Muscle of back (tissue), 3 donors: ENCODE measurements at regions not wholly inside any gene's neighbourhood (a gene's known extent, or its start where the extent isn't known, plus 50 kb on each side); places are given as distances from the start of the nearest gene placed in this dataset.
A peak's percentile ranks its signal among the peaks of the same experiment; 100 is the strongest.
"Not testable (repeated sequence)": the region's sequence is repeated elsewhere in the genome, so short reads cannot be mapped to it uniquely, and the experiment has no call there.

Experiments used
- DNase-seq, 3 donors: peaks; one replicate each; pipeline versions ENCODE4 v3.0.0 to v3.0.0-alpha.2; 2013

DNA sequence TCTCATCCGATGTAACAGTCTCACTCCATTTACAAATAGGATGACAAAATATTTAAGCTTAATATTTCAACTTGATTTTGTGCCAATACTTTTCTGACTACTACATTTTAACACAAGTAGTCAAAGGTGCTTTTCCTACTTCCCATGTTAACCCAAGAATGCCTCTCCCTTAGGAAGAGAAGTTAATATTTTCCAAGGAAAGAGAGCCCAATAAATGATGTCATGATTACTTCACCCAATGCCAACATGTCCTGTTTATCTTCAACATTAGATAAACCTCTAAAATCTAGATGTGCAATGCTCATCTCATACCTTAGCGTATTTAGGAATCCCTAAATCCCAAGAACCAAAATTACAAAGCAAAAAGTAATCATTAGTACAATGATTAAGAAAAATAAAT, 156.7 kb upstream of the TENT5A start:
- no peak for DNase-seq

DNA sequence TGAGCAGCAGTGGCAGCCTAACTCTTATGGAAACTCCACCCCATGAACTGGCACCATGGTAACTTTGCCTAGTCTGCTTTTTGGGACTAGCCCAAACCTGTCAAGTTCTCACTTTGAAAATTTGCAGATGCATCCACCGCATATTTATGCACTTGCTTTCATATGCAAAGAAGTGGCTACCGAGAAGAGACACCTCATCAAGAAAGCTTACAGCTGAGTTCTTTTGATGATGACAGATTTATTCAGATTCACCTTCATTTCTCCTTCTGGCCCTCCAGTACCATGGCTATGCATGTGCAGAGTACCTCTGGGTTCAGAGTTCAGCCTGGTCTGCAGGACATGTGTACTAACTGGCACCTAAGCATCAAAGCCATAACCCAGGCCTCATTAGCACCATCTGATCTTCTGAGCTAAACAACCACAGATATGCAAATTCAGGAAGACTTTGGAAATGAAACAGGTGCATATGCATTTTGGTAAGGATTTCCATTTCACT, 154.3 kb upstream of the TENT5A start:
- no peak for DNase-seq

DNA sequence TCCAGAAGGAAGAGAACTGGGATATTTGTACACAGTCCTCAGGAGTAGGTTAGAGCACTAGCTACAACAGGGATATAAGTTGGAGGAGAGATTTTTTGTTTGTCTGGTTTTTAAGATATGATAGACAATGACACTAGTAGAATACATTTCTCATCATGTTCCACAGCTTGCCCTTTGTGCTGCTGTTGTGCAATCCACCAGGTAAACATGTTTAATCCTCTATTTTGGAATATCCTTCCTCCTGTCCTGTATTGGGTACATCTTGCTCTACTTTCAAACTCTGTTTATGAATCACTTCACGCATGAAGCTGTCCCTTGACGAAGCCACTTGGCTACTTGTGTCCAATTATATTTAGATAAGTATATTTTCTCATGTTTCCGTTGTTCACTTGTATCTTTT, 153.6 kb upstream of the TENT5A start:
- DNase-seq = no peak

DNA sequence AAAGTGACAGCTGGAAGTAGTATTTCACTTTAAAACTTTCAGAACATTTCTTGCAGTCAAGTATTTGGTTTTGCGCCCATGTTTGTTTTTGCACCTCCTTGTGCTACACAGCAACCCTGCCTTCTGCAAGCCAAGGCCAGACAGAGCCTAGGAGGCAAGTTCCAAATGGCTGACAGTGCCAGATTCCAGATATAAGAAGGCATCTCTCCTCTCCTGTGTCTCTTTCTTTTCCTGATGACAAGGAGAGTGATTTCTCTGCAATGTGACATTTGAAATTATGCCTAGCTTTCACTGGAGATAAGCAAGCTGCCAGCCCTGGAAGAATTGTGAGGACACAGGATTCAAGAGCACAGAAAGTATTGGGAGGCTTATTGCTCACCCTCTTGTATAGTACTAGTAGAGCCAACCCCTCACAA, 149.1 kb upstream of the TENT5A start:
- peak; percentile 33 to 72 (median 52) for DNase-seq

DNA sequence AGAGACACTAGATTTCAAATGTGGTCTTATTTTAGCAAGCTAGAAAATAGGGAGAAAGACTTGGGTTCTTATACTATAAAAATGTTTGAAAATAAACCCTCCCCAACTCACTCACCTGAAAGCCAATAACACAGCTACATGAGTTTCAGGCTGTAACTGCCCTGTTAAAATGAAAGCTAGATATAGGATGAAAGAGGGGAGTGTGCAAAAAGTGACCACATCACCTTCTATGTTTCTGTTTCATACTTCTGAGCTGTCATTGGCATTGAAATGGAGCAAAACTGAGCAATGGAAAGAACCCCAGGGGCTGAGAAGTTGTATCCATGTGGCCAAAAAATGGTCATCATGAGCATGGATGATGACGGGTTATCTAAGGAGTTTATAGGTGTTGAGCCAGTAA, 148.1 kb upstream of the TENT5A start:
- DNase-seq = no peak

DNA sequence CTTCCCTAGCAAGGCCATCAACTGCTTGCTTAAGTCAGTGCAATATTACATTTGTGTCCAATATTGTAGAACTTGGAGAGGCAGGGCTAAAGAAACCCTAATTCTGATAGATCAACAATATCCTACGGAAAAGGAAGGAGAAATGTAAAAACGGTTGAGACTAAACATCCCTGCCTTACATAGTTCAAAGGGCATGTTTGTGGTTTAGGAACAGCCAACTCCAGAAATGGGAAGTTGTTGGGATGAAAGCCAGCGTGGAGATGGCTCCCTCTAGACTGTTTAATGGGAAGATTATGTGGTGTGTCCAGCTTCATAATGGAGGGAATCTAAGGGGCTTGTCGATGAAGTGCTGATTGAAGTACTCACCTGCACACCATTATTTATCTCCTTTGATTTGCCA, 145.3 kb upstream of the TENT5A start:
- no peak for DNase-seq

DNA sequence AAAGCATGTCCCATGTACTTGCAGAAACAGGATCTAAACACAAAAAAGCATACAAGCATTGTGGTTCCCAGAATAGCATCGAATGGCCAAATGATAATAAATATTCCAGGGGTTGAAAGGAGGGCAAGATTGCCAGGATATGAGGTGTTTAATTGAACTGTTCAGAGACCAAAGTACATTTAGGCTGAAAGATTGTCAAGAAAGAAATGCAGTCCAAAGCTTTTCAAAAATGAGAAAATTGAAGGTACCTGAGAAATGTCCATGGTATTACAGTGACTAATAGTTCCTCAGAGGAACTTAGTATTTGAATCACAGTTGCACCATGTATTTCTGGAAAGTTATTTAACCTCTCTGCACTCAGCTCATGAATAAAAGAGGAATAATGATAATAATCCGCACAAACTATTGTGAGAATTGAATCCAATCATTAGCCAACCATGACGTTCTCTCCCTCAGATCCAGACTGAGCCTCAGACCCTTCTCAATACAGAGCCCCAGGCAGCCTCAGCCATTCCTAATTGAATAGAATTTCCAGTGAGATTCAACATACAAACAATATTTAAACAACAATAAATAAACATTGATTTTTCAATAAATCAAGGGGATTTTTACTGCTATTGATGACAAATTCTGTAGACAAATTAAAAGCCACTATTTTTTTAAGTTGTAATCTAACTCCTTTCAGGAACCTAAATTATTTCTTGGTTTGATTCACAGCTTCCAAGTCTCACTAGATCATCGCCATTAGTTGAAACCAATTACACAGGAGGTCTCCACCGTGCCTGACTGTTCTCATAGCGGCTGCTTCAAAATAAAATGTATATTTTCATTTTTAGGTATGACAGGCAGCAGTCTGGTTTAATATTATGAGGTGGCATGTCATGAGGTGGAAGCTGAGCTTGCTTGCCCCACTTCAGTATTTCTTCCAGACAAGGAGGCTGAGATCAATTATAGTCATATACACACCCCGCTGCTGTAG, 144.3 kb upstream of the TENT5A start:
- peak in 1 of 3 donors; percentile 36 for DNase-seq

DNA sequence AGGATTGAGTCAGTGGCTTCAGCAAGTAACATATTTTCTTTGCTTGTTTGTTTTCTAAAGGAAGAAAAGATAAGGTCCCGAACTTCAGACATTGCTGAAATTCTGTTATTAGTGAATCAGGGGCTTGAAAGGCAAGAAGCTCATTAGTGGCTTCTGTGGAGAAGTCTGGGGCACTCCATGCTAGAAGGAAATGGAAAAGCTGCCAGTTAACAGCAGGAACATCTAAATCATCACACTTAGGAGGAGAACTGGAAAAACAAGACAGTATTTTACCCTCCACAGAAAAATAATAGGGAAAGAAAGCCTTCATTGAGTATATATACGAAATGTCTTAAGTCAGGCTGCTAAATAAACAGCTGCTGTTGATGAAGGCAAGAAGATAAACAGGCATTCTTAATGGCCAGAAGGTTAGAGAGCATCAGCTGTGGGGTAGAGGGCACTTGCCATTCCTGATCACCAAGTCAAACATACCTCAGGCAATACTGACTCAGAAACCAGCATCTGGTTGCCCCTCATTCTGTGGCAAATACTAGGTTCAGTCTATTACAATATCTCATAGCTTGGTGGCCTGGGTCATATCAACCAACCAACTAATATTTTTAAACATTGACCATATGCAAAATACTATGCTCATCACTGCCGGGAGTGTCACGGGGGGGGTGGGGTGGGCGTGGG, 143.2 kb upstream of the TENT5A start:
- DNase-seq = peak in 1 of 3 donors; percentile 85

DNA sequence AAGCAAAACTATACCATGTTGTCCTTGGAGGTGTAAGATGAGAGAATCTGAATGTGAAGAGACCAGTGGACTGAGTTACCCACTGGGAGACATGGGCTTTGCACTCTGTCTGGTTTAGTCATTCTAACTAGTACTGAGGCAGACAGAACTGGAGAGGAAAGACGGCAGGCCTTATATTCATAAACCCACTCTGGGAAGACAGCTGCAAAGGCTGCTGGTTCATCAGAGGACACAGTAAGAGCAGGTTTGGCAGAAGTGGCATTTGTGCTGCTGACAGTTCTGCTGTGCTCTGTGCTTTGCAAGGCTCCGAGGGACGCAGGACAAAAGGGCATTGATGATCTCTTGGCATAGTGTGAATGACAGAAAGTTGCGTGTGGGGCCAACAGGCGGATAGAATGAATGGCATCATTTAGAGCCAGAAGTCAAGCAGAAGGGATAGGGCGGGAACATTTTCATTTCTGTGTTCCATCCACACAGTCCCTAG, 142.3 kb upstream of the TENT5A start:
- DNase-seq = peak; percentile 47 to 74 (median 47)

DNA sequence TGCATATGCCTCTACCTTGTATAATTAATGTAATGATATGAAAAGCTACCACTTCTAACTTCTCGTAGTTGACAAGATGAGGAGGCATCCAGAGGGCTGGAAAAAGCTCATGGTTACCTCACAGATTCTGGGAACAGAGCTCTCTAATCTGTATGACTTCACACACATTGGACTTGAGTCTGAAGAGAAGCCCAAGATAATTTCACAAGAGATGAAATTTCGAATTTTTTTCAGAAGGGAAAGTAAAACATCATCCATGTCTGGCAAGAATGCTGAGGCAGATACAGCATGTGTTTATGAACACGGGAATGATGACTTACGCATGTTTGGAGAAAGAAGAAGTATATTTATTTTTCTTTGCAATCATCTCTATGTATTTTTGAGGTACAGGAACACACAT, 141.8 kb upstream of the TENT5A start:
- peak; percentile 71 to 78 (median 74) for DNase-seq

DNA sequence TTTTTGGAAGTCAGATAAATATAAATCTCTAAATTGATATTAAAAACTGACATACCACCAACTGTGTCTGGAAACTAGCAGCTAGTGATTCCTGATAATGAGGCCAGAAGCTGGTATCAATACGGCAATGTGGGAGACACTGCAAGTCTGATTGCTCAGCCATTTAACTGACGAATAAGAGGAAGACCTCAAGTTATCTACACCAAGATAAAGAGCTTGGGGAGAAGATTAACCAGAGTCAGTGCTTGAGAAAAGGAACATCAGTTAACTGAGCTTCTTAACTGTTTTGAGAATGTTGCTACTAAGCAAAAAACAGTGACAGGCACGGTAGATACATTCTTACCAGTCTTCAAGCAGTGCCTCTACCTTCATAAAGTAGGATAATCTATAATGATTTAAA, 140.4 kb upstream of the TENT5A start:
- no peak for DNase-seq

DNA sequence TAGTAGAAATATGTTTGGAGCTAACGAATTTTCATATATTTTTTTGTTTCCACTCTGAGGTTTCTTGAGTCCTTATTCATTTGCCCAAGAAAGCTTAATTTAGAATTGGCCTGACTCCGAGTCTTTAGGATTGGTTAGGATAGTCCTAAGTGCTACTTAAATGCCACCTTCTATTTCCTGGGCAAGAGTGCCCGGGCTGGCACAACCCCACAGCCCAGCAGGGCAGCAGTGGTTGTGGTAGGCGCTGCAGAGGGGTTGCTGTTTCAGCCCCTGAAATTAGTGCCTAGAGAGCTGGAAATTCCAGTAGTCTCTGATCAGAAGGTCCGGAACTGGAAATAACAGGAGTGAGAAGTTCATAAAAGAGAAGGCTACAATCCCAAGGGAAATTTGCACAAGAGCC, 139.4 kb upstream of the TENT5A start:
- DNase-seq = no peak

DNA sequence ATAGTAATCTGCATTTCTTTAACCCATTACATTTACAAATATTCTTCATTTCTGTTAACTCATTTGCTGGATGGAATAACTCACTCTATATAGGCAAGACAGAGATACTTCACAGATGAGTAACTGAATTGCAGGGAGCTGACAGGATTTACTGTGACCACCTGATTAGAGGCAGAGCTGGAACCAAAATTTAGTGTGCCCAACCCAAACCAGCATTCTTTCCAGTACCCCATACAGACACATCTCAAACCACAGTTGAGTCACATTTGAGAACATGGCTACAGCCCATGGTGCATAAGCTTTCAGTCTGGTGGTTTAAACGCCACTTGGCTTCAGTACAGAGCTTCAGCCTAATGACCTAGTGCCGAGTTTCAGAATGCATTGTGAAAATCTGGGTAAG, 138.4 kb upstream of the TENT5A start:
- peak in 1 of 3 donors; percentile 81 for DNase-seq

DNA sequence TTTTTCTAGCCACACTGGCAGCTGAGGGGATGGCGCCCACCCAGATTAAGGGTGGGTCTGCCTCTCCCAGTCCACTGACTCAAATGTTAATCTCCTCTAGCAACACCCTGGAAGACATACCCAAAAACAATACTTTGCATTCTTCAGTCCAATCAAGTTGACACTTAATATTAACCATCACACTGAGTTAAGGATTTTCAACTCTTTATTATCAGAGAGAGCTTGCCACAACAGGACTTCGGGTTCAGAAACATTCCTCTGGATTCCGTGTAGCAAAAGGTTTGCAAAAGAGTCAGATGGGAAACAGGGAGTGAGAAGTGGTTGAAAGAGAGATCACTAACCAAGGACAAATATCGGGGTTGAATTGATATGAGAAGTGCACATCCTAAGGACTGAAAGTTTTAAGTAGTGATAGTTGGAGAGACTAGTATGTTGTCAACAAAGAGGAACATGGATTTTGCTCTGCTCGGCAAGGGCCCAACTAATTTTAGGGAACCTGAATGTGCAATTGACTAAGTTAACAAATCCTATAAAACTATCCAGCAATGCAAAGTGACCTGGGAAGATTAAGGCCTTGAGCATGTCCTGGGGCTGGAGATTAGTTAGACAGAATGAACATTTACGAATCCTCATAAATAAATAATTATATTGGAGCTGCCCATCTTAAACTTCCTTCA, 137.0 kb upstream of the TENT5A start:
- DNase-seq = no peak

DNA sequence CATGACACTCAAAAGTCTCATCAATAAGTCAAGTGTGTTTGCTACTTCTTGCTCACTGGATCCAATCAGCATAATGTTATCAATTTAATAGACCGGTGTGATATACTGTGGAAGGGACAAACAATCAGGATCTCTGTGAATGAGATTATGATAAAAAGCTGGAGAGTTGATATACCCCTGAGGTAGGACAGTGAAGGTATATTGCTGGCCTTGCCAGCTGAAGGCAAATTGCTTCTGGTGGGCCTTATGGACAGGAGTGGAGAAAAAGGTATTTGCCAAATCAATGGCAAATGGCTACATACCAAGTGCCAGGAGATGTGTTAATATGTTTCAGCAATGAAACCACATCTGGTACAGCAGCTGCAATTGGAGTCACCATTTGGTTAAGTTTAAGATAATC, 134.4 kb upstream of the TENT5A start:
- DNase-seq = not testable (repeated sequence)

DNA sequence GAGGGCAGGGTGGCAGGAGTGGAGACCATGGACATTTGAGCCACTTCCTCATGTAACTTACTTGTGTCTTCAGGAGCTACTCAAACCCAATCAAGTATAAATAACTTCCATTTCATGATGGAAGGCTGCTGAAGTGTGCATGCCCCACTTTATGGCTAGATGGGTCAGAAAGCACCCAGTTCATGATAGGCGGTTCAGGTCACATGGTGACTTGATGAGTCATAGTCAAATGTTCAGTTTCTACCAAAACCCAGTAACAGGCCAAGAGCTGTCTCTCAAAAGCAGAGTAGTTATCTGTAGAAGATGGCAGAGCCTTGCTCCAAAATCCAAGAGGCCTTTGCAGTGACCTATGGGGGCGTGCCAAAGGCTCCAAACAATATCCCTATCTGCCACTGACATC, 133.7 kb upstream of the TENT5A start:
- DNase-seq = no peak

DNA sequence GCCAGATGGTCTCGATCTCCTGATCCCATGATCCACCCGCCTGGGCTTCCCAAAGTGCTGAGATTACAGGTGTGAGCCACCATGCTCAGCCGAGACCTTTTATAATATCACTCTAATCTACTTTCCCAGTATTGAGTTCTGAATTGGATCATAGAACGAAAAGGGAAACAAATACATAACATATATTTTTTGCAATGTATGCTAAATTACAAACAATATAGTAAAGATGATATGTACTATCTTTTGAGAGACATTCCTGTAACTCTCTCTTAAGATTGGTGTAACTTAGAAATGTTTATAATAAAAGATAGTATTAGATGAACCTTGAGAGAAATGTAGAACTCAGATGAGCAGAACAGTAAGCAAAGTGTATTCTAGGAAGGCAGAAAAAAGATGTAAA, 129.2 kb upstream of the TENT5A start:
- DNase-seq = no peak

DNA sequence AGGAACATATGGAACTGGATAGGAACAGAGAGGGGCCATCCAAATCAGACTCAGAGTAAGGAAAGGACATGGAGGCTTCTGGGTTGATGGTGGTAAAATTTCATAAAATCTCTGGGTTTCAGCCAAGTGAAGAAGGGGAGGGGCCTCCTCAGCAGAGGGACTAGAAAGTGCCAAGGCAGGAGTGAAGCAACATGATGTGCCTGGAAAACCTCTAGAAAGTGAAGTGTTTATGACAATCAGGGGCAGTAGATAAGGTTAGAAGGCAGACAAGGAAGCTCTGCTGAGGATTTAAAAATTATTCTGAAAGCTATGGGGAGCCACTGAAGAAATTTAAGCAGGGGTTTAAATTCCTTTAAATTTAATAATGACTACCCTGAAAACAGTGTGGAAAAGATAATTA, 126.0 kb upstream of the TENT5A start:
- no peak for DNase-seq

DNA sequence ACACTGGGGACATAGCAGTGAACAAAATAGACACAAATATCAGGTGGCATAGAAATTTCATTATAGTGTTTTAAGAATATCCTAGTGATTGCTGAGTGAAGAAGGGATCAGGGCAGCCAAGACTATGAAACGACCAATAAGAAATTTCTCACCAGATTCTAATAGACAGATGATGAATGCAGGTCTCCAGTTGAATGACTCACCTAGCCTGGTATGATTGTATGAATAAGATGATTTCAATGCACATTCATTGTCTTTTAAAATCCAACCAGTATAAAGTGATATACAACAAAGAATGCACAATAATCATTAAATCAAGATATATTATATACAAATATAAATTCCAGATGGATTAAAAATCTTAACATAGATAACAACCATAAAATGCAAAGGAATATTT, 124.5 kb upstream of the TENT5A start:
- no peak for DNase-seq

DNA sequence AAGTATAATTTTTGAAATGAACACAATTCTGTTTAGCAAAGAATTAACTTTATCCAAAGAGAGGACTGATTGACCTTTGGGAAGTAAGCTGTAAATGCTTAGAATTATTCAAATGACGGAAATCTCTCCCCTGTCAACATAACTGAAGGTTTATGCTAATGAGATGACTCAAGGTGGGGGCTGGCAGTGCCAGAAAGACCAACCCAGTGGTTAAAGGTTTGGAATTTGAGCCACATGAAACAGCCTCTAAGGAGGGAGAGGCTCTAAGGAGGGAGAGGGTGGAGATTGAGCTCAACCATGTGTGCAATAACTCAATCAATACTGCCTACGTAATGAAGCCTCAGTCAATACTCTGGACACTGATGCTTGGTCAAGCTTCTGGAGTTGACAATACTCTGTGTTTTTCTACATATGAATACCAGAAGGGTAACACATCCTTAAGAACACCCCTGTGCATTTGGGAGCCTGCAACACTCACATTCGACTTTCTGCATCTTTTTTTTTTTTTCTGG, 123.4 kb upstream of the TENT5A start:
- DNase-seq = no peak

DNA sequence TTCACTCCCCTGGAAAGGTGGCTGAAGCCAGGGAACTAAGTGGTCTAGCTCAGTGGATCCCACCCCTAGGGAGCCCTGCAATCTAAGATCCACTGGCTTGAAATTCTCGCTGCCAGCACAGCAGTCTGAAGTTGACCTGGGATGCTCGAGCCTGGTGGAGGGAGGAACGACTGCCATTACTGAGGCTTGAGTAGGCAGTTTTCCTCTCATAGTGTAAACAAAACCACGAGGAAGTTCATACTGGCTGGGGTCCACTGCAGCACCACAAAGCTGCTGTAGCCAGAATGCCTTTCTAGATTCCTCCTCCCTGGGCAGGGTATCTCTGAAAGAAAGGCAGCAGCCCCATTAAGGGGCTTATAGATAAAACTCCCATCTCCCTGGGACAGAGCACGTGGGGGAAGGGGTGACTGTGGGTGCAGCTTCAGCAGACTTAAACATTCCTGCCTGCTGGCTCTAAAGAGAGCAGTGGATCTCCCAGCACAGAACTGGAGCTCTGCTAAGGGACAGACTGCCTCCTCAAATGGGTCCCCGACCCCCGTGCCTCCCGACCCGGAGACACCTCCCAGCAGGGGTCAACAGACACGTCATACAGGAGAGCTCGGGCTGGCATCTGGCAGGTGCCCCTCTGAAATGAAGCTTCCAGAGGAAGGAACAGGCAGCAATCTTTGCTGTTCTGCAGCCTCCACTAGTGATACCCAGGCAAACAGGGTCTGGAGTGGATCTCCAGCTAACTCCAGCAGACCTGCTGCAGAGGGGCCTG, 117.4 kb upstream of the TENT5A start:
- not testable (repeated sequence) for DNase-seq
